ENCODE measurements at regions not wholly inside any gene's neighbourhood (a gene's known extent, or its start where the extent isn't known, plus 50 kb on each side); places are given as distances from the start of the nearest gene placed in this dataset.
"Not testable (repeated sequence)": the region's sequence is repeated elsewhere in the genome, so short reads cannot be mapped to it uniquely, and the experiment has no call there.

- not testable (repeated sequence) for TF ChIP-seq CTCF, POLR2A (IDR thresholded peaks at IDR 0.05)
Observed at GRCh38 chr9:67468326-67468725, 390.4 kb upstream of the ANKRD20A1 start.
